Gastroesophageal sphincter (tissue), 3 donors: ENCODE measurements at regions not wholly inside any gene's neighbourhood (a gene's known extent, or its start where the extent isn't known, plus 50 kb on each side); places are given as distances from the start of the nearest gene placed in this dataset.

ENCODE experiments used
- CTCF ChIP-seq, 4 experiments: fragments of 200-600 bp in 2 of 4; fragments of 450-650 bp in 2 of 4; sonication (generic) in 1 of 4; IDR thresholded peaks; one replicate each; pipeline ENCODE4 v1.5.1; 2017 to 2019; ENCODE audit warnings: antibody characterized with exemption in 4 of 4, mild to moderate bottlenecking in 2 of 4, moderate library complexity in 2 of 4
- EP300 ChIP-seq: sonication (generic); formaldehyde crosslinking; IDR thresholded peaks from one replicate; pipeline ENCODE4 v1.6.1; 2017; ENCODE audit warnings: antibody characterized with exemption, mild to moderate bottlenecking

- TF ChIP-seq CTCF (IDR thresholded peaks at IDR 0.05), result no peak
- TF ChIP-seq EP300, result no peak
Observed at GRCh38 chr3:5437296-5437782, 249.8 kb downstream of the EDEM1 start.
